Glutamatergic neuron (in vitro differentiated cells): ENCODE measurements at regions not wholly inside any gene's neighbourhood (a gene's known extent, or its start where the extent isn't known, plus 50 kb on each side); places are given as distances from the start of the nearest gene placed in this dataset.

Source experiments
- DNase-seq: peaks from one replicate; pipeline ENCODE4 v3.0.0; 2022
- H3K27ac Mint-ChIP-seq: one replicate; pipeline ENCODE4 v1.8.0; 2020; ENCODE audit warnings: mild to moderate bottlenecking, mixed read lengths, inconsistent platforms; ENCODE audit not compliant: unreplicated experiment
- H3K27me3 Mint-ChIP-seq: one replicate; pipeline ENCODE4 v1.8.0; 2020; ENCODE audit warnings: mild to moderate bottlenecking, moderate library complexity, mixed read lengths, inconsistent platforms; ENCODE audit not compliant: unreplicated experiment
- H3K36me3 Mint-ChIP-seq: one replicate; pipeline ENCODE4 v1.8.0; 2020; ENCODE audit warnings: mild to moderate bottlenecking, mixed read lengths, inconsistent platforms; ENCODE audit not compliant: unreplicated experiment
- H3K4me1 Mint-ChIP-seq: one replicate; pipeline ENCODE4 v1.8.0; 2020; ENCODE audit warnings: mild to moderate bottlenecking, low read depth, mixed read lengths, inconsistent platforms; ENCODE audit not compliant: unreplicated experiment
- H3K4me3 Mint-ChIP-seq: one replicate; pipeline ENCODE4 v1.8.0; 2020; ENCODE audit warnings: mild to moderate bottlenecking, mixed read lengths, inconsistent platforms; ENCODE audit not compliant: unreplicated experiment
- H3K9me3 Mint-ChIP-seq: one replicate; pipeline ENCODE4 v1.8.0; 2020; ENCODE audit warnings: mild to moderate bottlenecking, moderate library complexity, mixed read lengths, inconsistent platforms; ENCODE audit not compliant: unreplicated experiment
- CTCF ChIP-seq: fragments of 200-600 bp; sonication (generic); IDR thresholded peaks from one replicate; pipeline ENCODE4 v1.5.0; 2021; ENCODE audit not compliant: partially characterized antibody, unreplicated experiment

GRCh38 chr3:88000853-88001252 lies 58.0 kb downstream of the CGGBP1 start:
- H3K4me1 Mint-ChIP-seq = no peaks in the 10 kb centered on the region
- H3K4me3 Mint-ChIP-seq = peak overlapping the region; percentile 63
- no peak for TF ChIP-seq CTCF
- peak; percentile 22 for DNase-seq
- no peaks in the 10 kb centered on the region for H3K9me3 Mint-ChIP-seq
- H3K27me3 Mint-ChIP-seq = no peaks in the 10 kb centered on the region
- no peaks in the 10 kb centered on the region for H3K36me3 Mint-ChIP-seq
- no peak overlapping the region for H3K27ac Mint-ChIP-seq

GRCh38 chr3:87997966-87998365 lies 60.8 kb downstream of the CGGBP1 start:
- DNase-seq = no peak
- Mint-ChIP-seq H3K36me3 (no peaks in the 10 kb centered on the region), H3K9me3 (no peaks in the 10 kb centered on the region), H3K4me3 (no peak overlapping the region), H3K27me3 (no peaks in the 10 kb centered on the region), H3K27ac (no peak overlapping the region), H3K4me1 (no peaks in the 10 kb centered on the region)
- TF ChIP-seq CTCF = no peak

GRCh38 chr3:87997298-87997697 lies 61.5 kb downstream of the CGGBP1 start:
- no peaks in the 10 kb centered on the region for H3K36me3 Mint-ChIP-seq
- no peaks in the 10 kb centered on the region for H3K4me1 Mint-ChIP-seq
- no peak for DNase-seq
- no peaks in the 10 kb centered on the region for H3K9me3 Mint-ChIP-seq
- no peak for TF ChIP-seq CTCF
- no peak overlapping the region for H3K4me3 Mint-ChIP-seq
- H3K27me3 Mint-ChIP-seq = no peaks in the 10 kb centered on the region
- no peak overlapping the region for H3K27ac Mint-ChIP-seq

- no peaks in the 10 kb centered on the region for H3K4me1 Mint-ChIP-seq
- H3K27me3 Mint-ChIP-seq = no peaks in the 10 kb centered on the region
- no peak for TF ChIP-seq CTCF
- no peak overlapping the region for H3K27ac Mint-ChIP-seq
- no peak for DNase-seq
- H3K9me3 Mint-ChIP-seq = no peaks in the 10 kb centered on the region
- H3K4me3 Mint-ChIP-seq = no peak overlapping the region
- no peaks in the 10 kb centered on the region for H3K36me3 Mint-ChIP-seq
These were observed 61.9 kb downstream of the CGGBP1 start for GRCh38 chr3:87996882-87997281.

GRCh38 chr3:87993566-87993965 lies 65.2 kb downstream of the CGGBP1 start:
- Mint-ChIP-seq H3K4me1 (no peaks in the 10 kb centered on the region), H3K9me3 (no peaks in the 10 kb centered on the region), H3K27ac (no peak overlapping the region), H3K36me3 (no peaks in the 10 kb centered on the region), H3K27me3 (no peaks in the 10 kb centered on the region), H3K4me3 (no peak overlapping the region)
- TF ChIP-seq CTCF = no peak
- DNase-seq = no peak
